ENCODE measurements at regions not wholly inside any gene's neighbourhood (a gene's known extent, or its start where the extent isn't known, plus 50 kb on each side); places are given as distances from the start of the nearest gene placed in this dataset.

GRCh38 chr2:217363470-217363869 lies 503.6 kb upstream of the TNP1 start:
- no peaks in the 10 kb centered on the region for H3K9me1 ChIP-seq (ENCODE audit: control insufficient read depth, extremely low read depth, insufficient read depth, low read length)
- H3K9ac ChIP-seq (ENCODE audit: control insufficient read depth, extremely low read depth, insufficient read depth, low read length): no peak overlapping the region
- no peak for DNase-seq (ENCODE audit: low read depth, low spot score)
- TF ChIP-seq EZH2 (IDR thresholded peaks at IDR 0.05; ENCODE audit: low read length) (no peak), CTCF (optimal IDR thresholded peaks at IDR 0.05 in 1 of 3, IDR thresholded peaks at IDR 0.05 in 1 of 3, conservative IDR thresholded peaks at IDR 0.05 in 1 of 3; ENCODE audit: extremely low read depth in 1 of 3, insufficient read depth in 2 of 3, low read length in 3 of 3) (no peak)
- H3K4me2 ChIP-seq (ENCODE audit: control insufficient read depth, extremely low read depth, insufficient read depth, low read depth, low read length): no peak overlapping the region
- no peaks in the 10 kb centered on the region for H3K9me3 ChIP-seq (ENCODE audit: control insufficient read depth, low read depth, low read length)
- no peak overlapping the region for H2AFZ ChIP-seq (ENCODE audit: control insufficient read depth, low read length)
- no peaks in the 10 kb centered on the region for H4K20me1 ChIP-seq (ENCODE audit: control insufficient read depth, extremely low read depth, insufficient read depth, low read length)
- no peak overlapping the region for H3K4me3 ChIP-seq (ENCODE audit: control insufficient read depth in 2 of 3, extremely low read depth in 1 of 3, insufficient read depth in 2 of 3, low read depth in 1 of 3, low read length in 3 of 3)
- H3K36me3 ChIP-seq (ENCODE audit: control insufficient read depth in 2 of 2, extremely low read depth in 1 of 2, insufficient read depth in 2 of 2, low read length in 2 of 2): no peaks in the 10 kb centered on the region
- H3K4me1 ChIP-seq (ENCODE audit: control insufficient read depth, extremely low read depth, insufficient read depth, low read length): peaks cover 27% of the 10 kb centered on the region
- FAIRE-seq: no peak
- no peaks in the 10 kb centered on the region for H3K27me3 ChIP-seq (ENCODE audit: control insufficient read depth, extremely low read depth, insufficient read depth, low read length)
- H3K27ac ChIP-seq (ENCODE audit: control insufficient read depth, insufficient read depth, low read length): no peak overlapping the region
- dilution Hi-C loops (cut with MboI; ENCODE audit: extremely low pct_ligation_motif_present, low sequenced_read_pairs): no loop called here
- H3K79me2 ChIP-seq (ENCODE audit: control insufficient read depth, insufficient read depth, low read length): no peaks in the 10 kb centered on the region

DNA sequence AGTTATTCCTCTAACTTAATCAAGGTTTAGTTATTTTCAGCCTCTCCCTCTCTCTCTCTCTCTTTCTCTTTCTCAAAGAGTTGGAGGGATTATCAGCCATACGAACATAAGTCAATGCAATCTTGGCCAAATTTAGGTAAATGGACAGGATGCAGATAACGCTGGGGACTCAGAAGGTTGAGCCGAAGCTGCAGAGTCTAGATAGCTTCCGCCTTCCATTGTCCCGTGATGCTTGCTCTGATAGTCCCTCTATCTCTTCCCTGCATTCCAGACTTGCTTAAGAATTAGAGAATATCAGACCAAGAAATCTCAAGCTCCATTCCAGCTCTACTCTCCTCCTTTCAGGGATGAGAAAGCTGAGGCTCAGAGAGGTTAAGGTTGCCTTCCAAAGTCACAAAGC lies 502.8 kb upstream of the TNP1 start:
- Histone ChIP-seq H3K27me3 (ENCODE audit: control insufficient read depth, extremely low read depth, insufficient read depth, low read length) (no peaks in the 10 kb centered on the region), H2AFZ (ENCODE audit: control insufficient read depth, low read length) (no peak overlapping the region), H3K9ac (ENCODE audit: control insufficient read depth, extremely low read depth, insufficient read depth, low read length) (no peak overlapping the region), H3K4me3 (ENCODE audit: control insufficient read depth in 2 of 3, extremely low read depth in 1 of 3, insufficient read depth in 2 of 3, low read depth in 1 of 3, low read length in 3 of 3) (no peak overlapping the region), H3K79me2 (ENCODE audit: control insufficient read depth, insufficient read depth, low read length) (no peaks in the 10 kb centered on the region), H3K9me3 (ENCODE audit: control insufficient read depth, low read depth, low read length) (no peaks in the 10 kb centered on the region), H4K20me1 (ENCODE audit: control insufficient read depth, extremely low read depth, insufficient read depth, low read length) (no peaks in the 10 kb centered on the region), H3K4me1 (ENCODE audit: control insufficient read depth, extremely low read depth, insufficient read depth, low read length) (peaks cover 23% of the 10 kb centered on the region), H3K4me2 (ENCODE audit: control insufficient read depth, extremely low read depth, insufficient read depth, low read depth, low read length) (no peak overlapping the region), H3K36me3 (ENCODE audit: control insufficient read depth in 2 of 2, extremely low read depth in 1 of 2, insufficient read depth in 2 of 2, low read length in 2 of 2) (no peaks in the 10 kb centered on the region), H3K27ac (ENCODE audit: control insufficient read depth, insufficient read depth, low read length) (no peak overlapping the region), H3K9me1 (ENCODE audit: control insufficient read depth, extremely low read depth, insufficient read depth, low read length) (no peaks in the 10 kb centered on the region)
- DNase-seq (ENCODE audit: low read depth, low spot score) (no peak), FAIRE-seq (no peak)
- dilution Hi-C loops (cut with MboI; ENCODE audit: extremely low pct_ligation_motif_present, low sequenced_read_pairs): no loop called here
- no peak for TF ChIP-seq CTCF (optimal IDR thresholded peaks at IDR 0.05 in 1 of 3, IDR thresholded peaks at IDR 0.05 in 1 of 3, conservative IDR thresholded peaks at IDR 0.05 in 1 of 3; ENCODE audit: extremely low read depth in 1 of 3, insufficient read depth in 2 of 3, low read length in 3 of 3)
- TF ChIP-seq EZH2 (IDR thresholded peaks at IDR 0.05; ENCODE audit: low read length): no peak

Data from keratinocyte (primary cell).